GM19455 (cell line): ENCODE measurements at regions not wholly inside any gene's neighbourhood (a gene's known extent, or its start where the extent isn't known, plus 50 kb on each side); places are given as distances from the start of the nearest gene placed in this dataset.
"Not testable (repeated sequence)": the region's sequence is repeated elsewhere in the genome, so short reads cannot be mapped to it uniquely, and the experiment has no call there.

ENCODE experiments used
- ATAC-seq: cut with Tn5 transposase; IDR thresholded peaks from one replicate; pipeline ENCODE4 v1.9.1; 2021; ENCODE audit not compliant: unreplicated experiment

GRCh38 chr6:27807441-27808241, 104.6 kb downstream of the OR2B2 start:
- peak; percentile 52 for ATAC-seq

- no peak for ATAC-seq
Measured at GRCh38 chr6:27806981-27807440, 105.2 kb downstream of the OR2B2 start.

GRCh38 chr6:27805347-27805746, 106.8 kb downstream of the OR2B2 start:
- ATAC-seq: no peak

GRCh38 chr6:27804851-27805250, 107.3 kb downstream of the OR2B2 start:
- ATAC-seq: no peak

GRCh38 chr6:27800731-27801373, 111.3 kb downstream of the OR2B2 start:
- ATAC-seq: no peak

GRCh38 chr6:27797960-27798359, 114.2 kb downstream of the OR2B2 start:
- ATAC-seq: no peak

- not testable (repeated sequence) for ATAC-seq
Measured at GRCh38 chr6:27796736-27797481, 115.3 kb downstream of the OR2B2 start.

GRCh38 chr6:27795697-27796494, 116.3 kb downstream of the OR2B2 start:
- no peak for ATAC-seq

- ATAC-seq: no peak
Measured at GRCh38 chr6:27791182-27791943, 120.8 kb downstream of the OR2B2 start.

- ATAC-seq: not testable (repeated sequence)
Measured at GRCh38 chr6:27788376-27788775, 123.8 kb downstream of the OR2B2 start.

GRCh38 chr6:27786048-27786447, 126.1 kb downstream of the OR2B2 start:
- no peak for ATAC-seq

- ATAC-seq: no peak
Measured at GRCh38 chr6:27785294-27785693, 126.9 kb downstream of the OR2B2 start.

- no peak for ATAC-seq
Measured at GRCh38 chr6:27782748-27783147, 129.4 kb downstream of the OR2B2 start.

GRCh38 chr6:27778625-27779417, 133.4 kb downstream of the OR2B2 start:
- ATAC-seq: no peak

- ATAC-seq: no peak
Measured at GRCh38 chr6:27777614-27778355, 134.4 kb downstream of the OR2B2 start.

GRCh38 chr6:27777126-27777525, 135.1 kb downstream of the OR2B2 start:
- no peak for ATAC-seq

GRCh38 chr6:27776504-27776903, 135.7 kb downstream of the OR2B2 start:
- no peak for ATAC-seq

- no peak for ATAC-seq
Measured at GRCh38 chr6:27775796-27776184, 136.4 kb downstream of the OR2B2 start.
